Colonic mucosa (tissue), 4 donors: ENCODE measurements at regions not wholly inside any gene's neighbourhood (a gene's known extent, or its start where the extent isn't known, plus 50 kb on each side); places are given as distances from the start of the nearest gene placed in this dataset.

Experiments used
- DNase-seq: peaks from one replicate; pipeline ENCODE4 v3.0.0-alpha.2; 2020
- H3K27ac ChIP-seq: fragments of 200-600 bp; one replicate; pipeline ENCODE4 v1.8.0; 2021
- H3K27me3 ChIP-seq: fragments of 200-600 bp; one replicate; pipeline ENCODE4 v1.8.0; 2021
- H3K36me3 ChIP-seq: fragments of 200-600 bp; one replicate; pipeline ENCODE4 v1.8.0; 2021
- H3K4me1 ChIP-seq: fragments of 200-600 bp; one replicate; pipeline ENCODE4 v1.8.0; 2021; ENCODE audit warnings: mild to moderate bottlenecking
- H3K4me3 ChIP-seq: fragments of 200-600 bp; one replicate; pipeline ENCODE4 v1.8.0; 2021
- H3K9ac ChIP-seq, 2 donors: one replicate each; pipeline ENCODE4 v1.7.0; 2013; ENCODE audit warnings: control low read depth in 2 of 2, low read depth in 2 of 2, low read length in 2 of 2
- H3K9me3 ChIP-seq: fragments of 200-600 bp; one replicate; pipeline ENCODE4 v1.8.0; 2021
- CTCF ChIP-seq: fragments of 200-600 bp; IDR thresholded peaks from one replicate; pipeline ENCODE4 v1.8.0; 2022; ENCODE audit warnings: antibody characterized with exemption, mild to moderate bottlenecking
- intact Hi-C: fragments of 100-400 bp; cut with DNase I; formaldehyde crosslinking; loops from one replicate; pipeline ENCODE4 v1.14.1; 2022
- donor health status: healthy.
- donor health status: DM: no; HTN: no; CAD: no.
- donor health status: DM: no; HTN: no; CAD: no.

DNA sequence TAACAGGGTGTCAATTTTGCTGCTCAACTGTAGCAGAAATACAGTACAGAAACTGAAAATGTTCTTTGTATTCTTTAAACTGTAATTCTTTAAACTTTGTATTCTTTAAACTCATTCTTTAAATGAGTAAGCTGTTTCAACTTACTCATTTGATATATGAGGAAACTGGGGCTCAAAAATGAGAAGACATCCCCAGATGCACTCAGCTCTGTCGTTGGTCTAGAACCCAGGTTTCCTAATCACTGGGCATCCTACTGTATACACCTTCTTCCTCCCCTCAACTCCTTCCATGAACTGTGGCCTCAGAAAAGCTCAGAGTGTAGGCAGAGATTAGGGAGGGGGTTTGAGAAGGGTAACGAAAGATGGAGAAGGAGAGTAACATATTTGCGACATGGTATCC is 136.5 kb upstream of the MAST4 start:
- no peak overlapping the region for H3K27ac ChIP-seq
- intact Hi-C loops: no loop called here
- H3K9me3 ChIP-seq: no peaks in the 10 kb centered on the region
- no peaks in the 10 kb centered on the region for H3K4me1 ChIP-seq
- DNase-seq: no peak
- no peak overlapping the region for H3K9ac ChIP-seq
- H3K4me3 ChIP-seq: no peak overlapping the region
- no peak for TF ChIP-seq CTCF
- no peaks in the 10 kb centered on the region for H3K27me3 ChIP-seq
- no peaks in the 10 kb centered on the region for H3K36me3 ChIP-seq

DNA sequence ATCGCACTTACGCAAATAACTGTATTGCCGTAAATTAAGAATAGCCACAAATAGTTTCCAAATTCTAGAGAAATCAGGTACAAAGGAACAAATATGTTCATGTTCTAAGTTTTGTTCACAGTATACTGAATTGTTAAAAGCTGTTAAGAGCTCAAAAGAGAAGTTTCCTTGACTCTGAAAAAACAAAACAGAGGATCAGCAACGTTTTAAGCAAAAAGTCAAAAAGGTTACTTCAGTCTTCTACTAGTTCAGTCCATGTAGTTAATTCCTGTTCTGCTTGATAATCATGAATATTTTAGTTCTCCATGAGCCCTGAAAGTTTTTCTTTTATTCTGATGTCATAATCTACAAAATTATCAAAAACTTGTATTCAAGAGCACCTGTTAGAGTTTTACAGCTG is 128.6 kb upstream of the MAST4 start:
- Histone ChIP-seq H3K4me1 (no peaks in the 10 kb centered on the region), H3K36me3 (no peaks in the 10 kb centered on the region), H3K9ac (no peak overlapping the region), H3K9me3 (no peaks in the 10 kb centered on the region), H3K27me3 (no peaks in the 10 kb centered on the region), H3K4me3 (no peak overlapping the region), H3K27ac (no peak overlapping the region)
- no peak for DNase-seq
- intact Hi-C loops: no loop called here
- TF ChIP-seq CTCF: no peak

GRCh38 chr5:66469684-66470083 is 126.5 kb upstream of the MAST4 start:
- Histone ChIP-seq H3K4me1 (no peaks in the 10 kb centered on the region), H3K36me3 (no peaks in the 10 kb centered on the region), H3K9ac (no peak overlapping the region), H3K9me3 (no peaks in the 10 kb centered on the region), H3K27me3 (no peaks in the 10 kb centered on the region), H3K27ac (no peak overlapping the region), H3K4me3 (no peak overlapping the region)
- intact Hi-C loops: no loop called here
- DNase-seq: no peak
- no peak for TF ChIP-seq CTCF

GRCh38 chr5:66472010-66472409 is 124.2 kb upstream of the MAST4 start:
- no peaks in the 10 kb centered on the region for H3K36me3 ChIP-seq
- no peak for TF ChIP-seq CTCF
- intact Hi-C loops: no loop called here
- H3K9me3 ChIP-seq: no peaks in the 10 kb centered on the region
- no peak for DNase-seq
- H3K27ac ChIP-seq: no peak overlapping the region
- no peak overlapping the region for H3K4me3 ChIP-seq
- H3K27me3 ChIP-seq: no peaks in the 10 kb centered on the region
- no peak overlapping the region for H3K9ac ChIP-seq
- no peaks in the 10 kb centered on the region for H3K4me1 ChIP-seq

DNA sequence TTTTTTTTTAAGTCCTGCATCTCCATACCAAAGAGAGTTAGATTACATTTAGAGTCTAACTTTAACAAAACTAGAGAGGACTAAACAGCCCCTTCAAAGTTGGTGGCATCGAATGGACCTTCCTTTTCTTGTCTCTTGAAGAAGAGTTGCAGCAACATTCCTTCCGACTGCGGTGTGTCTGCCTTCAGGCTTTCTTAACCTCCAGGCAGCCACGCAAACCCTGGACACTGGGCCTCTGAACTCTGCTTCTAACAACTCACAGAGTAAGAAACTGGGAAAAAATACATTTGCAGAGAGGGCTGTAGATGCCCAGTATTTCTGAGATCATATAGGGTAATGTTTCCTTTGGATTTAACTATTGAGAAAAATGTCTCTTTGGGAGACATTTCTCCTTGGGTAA is 120.5 kb upstream of the MAST4 start:
- H3K27ac ChIP-seq: no peak overlapping the region
- H3K36me3 ChIP-seq: no peaks in the 10 kb centered on the region
- H3K27me3 ChIP-seq: no peaks in the 10 kb centered on the region
- intact Hi-C loops: no loop called here
- TF ChIP-seq CTCF: no peak
- no peaks in the 10 kb centered on the region for H3K9me3 ChIP-seq
- no peaks in the 10 kb centered on the region for H3K4me1 ChIP-seq
- no peak overlapping the region for H3K9ac ChIP-seq
- DNase-seq: no peak
- H3K4me3 ChIP-seq: no peak overlapping the region

- H3K4me1 ChIP-seq: no peaks in the 10 kb centered on the region
- H3K9me3 ChIP-seq: no peaks in the 10 kb centered on the region
- no peak for TF ChIP-seq CTCF
- H3K27me3 ChIP-seq: no peaks in the 10 kb centered on the region
- no peak overlapping the region for H3K27ac ChIP-seq
- intact Hi-C loops: no loop called here
- H3K4me3 ChIP-seq: no peak overlapping the region
- no peak for DNase-seq
- H3K36me3 ChIP-seq: no peaks in the 10 kb centered on the region
- H3K9ac ChIP-seq: no peak overlapping the region
Measured at GRCh38 chr5:66477596-66477995, 118.6 kb upstream of the MAST4 start.
